ENCODE measurements at regions not wholly inside any gene's neighbourhood (a gene's known extent, or its start where the extent isn't known, plus 50 kb on each side); places are given as distances from the start of the nearest gene placed in this dataset.
A peak's percentile ranks its signal among the peaks of the same experiment; 100 is the strongest.

GRCh38 chr13:105442040-105442439, 1093.4 kb downstream of the EFNB2 start:
- no peak overlapping the region for H3K27ac ChIP-seq (ENCODE audit: low read depth, low read length)
- no peak overlapping the region for H3K9ac ChIP-seq (ENCODE audit: low read length in 5 of 5)
- no peaks in the 10 kb centered on the region for H3K9me3 ChIP-seq (ENCODE audit: control insufficient read depth in 5 of 5, low read length in 5 of 5)
- peaks cover 0 to 3% (median 0%) of the 10 kb centered on the region in 5 donors for H3K4me1 ChIP-seq (ENCODE audit: control insufficient read depth in 5 of 5, insufficient read depth in 5 of 5, low read length in 5 of 5)
- no peaks in the 10 kb centered on the region for H3K36me3 ChIP-seq (ENCODE audit: control insufficient read depth in 5 of 5, insufficient read depth in 5 of 5, low read length in 5 of 5)
- H3K27me3 ChIP-seq (ENCODE audit: control insufficient read depth in 5 of 5, insufficient read depth in 4 of 5, low read length in 5 of 5) = no peaks in the 10 kb centered on the region
- H3K4me3 ChIP-seq (ENCODE audit: low read depth in 1 of 5, low read length in 5 of 5) = no peak overlapping the region

- Histone ChIP-seq H3K36me3 (ENCODE audit: control insufficient read depth in 5 of 5, insufficient read depth in 5 of 5, low read length in 5 of 5) (no peaks in the 10 kb centered on the region), H3K4me1 (ENCODE audit: control insufficient read depth in 5 of 5, insufficient read depth in 5 of 5, low read length in 5 of 5) (peaks cover 0 to 3% (median 0%) of the 10 kb centered on the region in 5 donors), H3K9me3 (ENCODE audit: control insufficient read depth in 5 of 5, low read length in 5 of 5) (no peaks in the 10 kb centered on the region), H3K27ac (ENCODE audit: low read depth, low read length) (no peak overlapping the region), H3K4me3 (ENCODE audit: low read depth in 1 of 5, low read length in 5 of 5) (no peak overlapping the region), H3K27me3 (ENCODE audit: control insufficient read depth in 5 of 5, insufficient read depth in 4 of 5, low read length in 5 of 5) (no peaks in the 10 kb centered on the region), H3K9ac (ENCODE audit: low read length in 5 of 5) (no peak overlapping the region)
Observed at GRCh38 chr13:105441051-105441750, 1094.3 kb downstream of the EFNB2 start.

GRCh38 chr13:105436943-105437342, 1098.5 kb downstream of the EFNB2 start:
- H3K4me3 ChIP-seq (ENCODE audit: low read depth in 1 of 5, low read length in 5 of 5) = no peak overlapping the region
- no peaks in the 10 kb centered on the region for H3K27me3 ChIP-seq (ENCODE audit: control insufficient read depth in 5 of 5, insufficient read depth in 4 of 5, low read length in 5 of 5)
- no peaks in the 10 kb centered on the region for H3K36me3 ChIP-seq (ENCODE audit: control insufficient read depth in 5 of 5, insufficient read depth in 5 of 5, low read length in 5 of 5)
- no peak overlapping the region for H3K27ac ChIP-seq (ENCODE audit: low read depth, low read length)
- H3K9ac ChIP-seq (ENCODE audit: low read length in 5 of 5) = no peak overlapping the region
- H3K9me3 ChIP-seq (ENCODE audit: control insufficient read depth in 5 of 5, low read length in 5 of 5) = no peaks in the 10 kb centered on the region
- no peaks in the 10 kb centered on the region for H3K4me1 ChIP-seq (ENCODE audit: control insufficient read depth in 5 of 5, insufficient read depth in 5 of 5, low read length in 5 of 5)

GRCh38 chr13:105432438-105432837, 1103.0 kb downstream of the EFNB2 start:
- Histone ChIP-seq H3K36me3 (ENCODE audit: control insufficient read depth in 5 of 5, insufficient read depth in 5 of 5, low read length in 5 of 5) (no peaks in the 10 kb centered on the region), H3K4me3 (ENCODE audit: low read depth in 1 of 5, low read length in 5 of 5) (no peak overlapping the region), H3K9me3 (ENCODE audit: control insufficient read depth in 5 of 5, low read length in 5 of 5) (no peaks in the 10 kb centered on the region), H3K4me1 (ENCODE audit: control insufficient read depth in 5 of 5, insufficient read depth in 5 of 5, low read length in 5 of 5) (no peaks in the 10 kb centered on the region), H3K27ac (ENCODE audit: low read depth, low read length) (no peak overlapping the region), H3K9ac (ENCODE audit: low read length in 5 of 5) (no peak overlapping the region), H3K27me3 (ENCODE audit: control insufficient read depth in 5 of 5, insufficient read depth in 4 of 5, low read length in 5 of 5) (no peaks in the 10 kb centered on the region)

GRCh38 chr13:105428811-105429210, 1106.7 kb downstream of the EFNB2 start:
- Histone ChIP-seq H3K9me3 (ENCODE audit: control insufficient read depth in 5 of 5, low read length in 5 of 5) (no peaks in the 10 kb centered on the region), H3K4me3 (ENCODE audit: low read depth in 1 of 5, low read length in 5 of 5) (no peak overlapping the region), H3K27ac (ENCODE audit: low read depth, low read length) (no peak overlapping the region), H3K27me3 (ENCODE audit: control insufficient read depth in 5 of 5, insufficient read depth in 4 of 5, low read length in 5 of 5) (no peaks in the 10 kb centered on the region), H3K4me1 (ENCODE audit: control insufficient read depth in 5 of 5, insufficient read depth in 5 of 5, low read length in 5 of 5) (no peaks in the 10 kb centered on the region), H3K9ac (ENCODE audit: low read length in 5 of 5) (no peak overlapping the region), H3K36me3 (ENCODE audit: control insufficient read depth in 5 of 5, insufficient read depth in 5 of 5, low read length in 5 of 5) (no peaks in the 10 kb centered on the region)

GRCh38 chr13:105426441-105426840, 1109.0 kb downstream of the EFNB2 start:
- no peaks in the 10 kb centered on the region for H3K4me1 ChIP-seq (ENCODE audit: control insufficient read depth in 5 of 5, insufficient read depth in 5 of 5, low read length in 5 of 5)
- no peaks in the 10 kb centered on the region for H3K27me3 ChIP-seq (ENCODE audit: control insufficient read depth in 5 of 5, insufficient read depth in 4 of 5, low read length in 5 of 5)
- no peak overlapping the region for H3K9ac ChIP-seq (ENCODE audit: low read length in 5 of 5)
- no peaks in the 10 kb centered on the region for H3K9me3 ChIP-seq (ENCODE audit: control insufficient read depth in 5 of 5, low read length in 5 of 5)
- no peaks in the 10 kb centered on the region for H3K36me3 ChIP-seq (ENCODE audit: control insufficient read depth in 5 of 5, insufficient read depth in 5 of 5, low read length in 5 of 5)
- H3K4me3 ChIP-seq (ENCODE audit: low read depth in 1 of 5, low read length in 5 of 5) = no peak overlapping the region
- no peak overlapping the region for H3K27ac ChIP-seq (ENCODE audit: low read depth, low read length)

GRCh38 chr13:105414639-105415038, 1120.8 kb downstream of the EFNB2 start:
- Histone ChIP-seq H3K27me3 (ENCODE audit: control insufficient read depth in 5 of 5, insufficient read depth in 4 of 5, low read length in 5 of 5) (no peaks in the 10 kb centered on the region), H3K9ac (ENCODE audit: low read length in 5 of 5) (no peak overlapping the region), H3K4me1 (ENCODE audit: control insufficient read depth in 5 of 5, insufficient read depth in 5 of 5, low read length in 5 of 5) (no peaks in the 10 kb centered on the region), H3K36me3 (ENCODE audit: control insufficient read depth in 5 of 5, insufficient read depth in 5 of 5, low read length in 5 of 5) (no peaks in the 10 kb centered on the region), H3K27ac (ENCODE audit: low read depth, low read length) (no peak overlapping the region), H3K9me3 (ENCODE audit: control insufficient read depth in 5 of 5, low read length in 5 of 5) (no peaks in the 10 kb centered on the region), H3K4me3 (ENCODE audit: low read depth in 1 of 5, low read length in 5 of 5) (no peak overlapping the region)

- Histone ChIP-seq H3K27me3 (ENCODE audit: control insufficient read depth in 5 of 5, insufficient read depth in 4 of 5, low read length in 5 of 5) (no peaks in the 10 kb centered on the region), H3K9ac (ENCODE audit: low read length in 5 of 5) (no peak overlapping the region), H3K36me3 (ENCODE audit: control insufficient read depth in 5 of 5, insufficient read depth in 5 of 5, low read length in 5 of 5) (no peaks in the 10 kb centered on the region), H3K9me3 (ENCODE audit: control insufficient read depth in 5 of 5, low read length in 5 of 5) (no peaks in the 10 kb centered on the region), H3K4me3 (ENCODE audit: low read depth in 1 of 5, low read length in 5 of 5) (no peak overlapping the region), H3K4me1 (ENCODE audit: control insufficient read depth in 5 of 5, insufficient read depth in 5 of 5, low read length in 5 of 5) (no peaks in the 10 kb centered on the region), H3K27ac (ENCODE audit: low read depth, low read length) (no peak overlapping the region)
Observed at GRCh38 chr13:105412171-105412570, 1123.3 kb downstream of the EFNB2 start.

- H3K36me3 ChIP-seq (ENCODE audit: control insufficient read depth in 5 of 5, insufficient read depth in 5 of 5, low read length in 5 of 5) = no peaks in the 10 kb centered on the region
Observed at GRCh38 chr13:105410602-105411001, 1124.9 kb downstream of the EFNB2 start.

GRCh38 chr13:105406551-105406950, 1128.9 kb downstream of the EFNB2 start:
- no peak overlapping the region for H3K27ac ChIP-seq (ENCODE audit: low read depth, low read length)
- H3K27me3 ChIP-seq (ENCODE audit: control insufficient read depth in 5 of 5, insufficient read depth in 4 of 5, low read length in 5 of 5) = no peaks in the 10 kb centered on the region
- no peaks in the 10 kb centered on the region for H3K36me3 ChIP-seq (ENCODE audit: control insufficient read depth in 5 of 5, insufficient read depth in 5 of 5, low read length in 5 of 5)
- no peaks in the 10 kb centered on the region for H3K4me1 ChIP-seq (ENCODE audit: control insufficient read depth in 5 of 5, insufficient read depth in 5 of 5, low read length in 5 of 5)
- no peaks in the 10 kb centered on the region for H3K9me3 ChIP-seq (ENCODE audit: control insufficient read depth in 5 of 5, low read length in 5 of 5)
- H3K4me3 ChIP-seq (ENCODE audit: low read depth in 1 of 5, low read length in 5 of 5) = no peak overlapping the region
- no peak overlapping the region for H3K9ac ChIP-seq (ENCODE audit: low read length in 5 of 5)

More at GRCh38 chr13:105410602-105411001, 1124.9 kb downstream of the EFNB2 start:
- H3K27me3 ChIP-seq (ENCODE audit: control insufficient read depth in 5 of 5, insufficient read depth in 4 of 5, low read length in 5 of 5) = no peaks in the 10 kb centered on the region
- no peaks in the 10 kb centered on the region for H3K4me1 ChIP-seq (ENCODE audit: control insufficient read depth in 5 of 5, insufficient read depth in 5 of 5, low read length in 5 of 5)
- H3K4me3 ChIP-seq (ENCODE audit: low read depth in 1 of 5, low read length in 5 of 5) = peak overlapping the region in 1 of 5 donors; percentile 24
- no peak overlapping the region for H3K9ac ChIP-seq (ENCODE audit: low read length in 5 of 5)
- no peaks in the 10 kb centered on the region for H3K9me3 ChIP-seq (ENCODE audit: control insufficient read depth in 5 of 5, low read length in 5 of 5)
- no peak overlapping the region for H3K27ac ChIP-seq (ENCODE audit: low read depth, low read length)

Measured in subcutaneous abdominal adipose tissue (tissue), 5 donors.